HepG2 (cell line): ENCODE measurements at regions not wholly inside any gene's neighbourhood (a gene's known extent, or its start where the extent isn't known, plus 50 kb on each side); places are given as distances from the start of the nearest gene placed in this dataset.

Experiments
- CTCF ChIP-seq: sonication (generic); formaldehyde crosslinking; IDR thresholded peaks from 2 replicates; pipeline ENCODE4 v1.5.0; 2020; ENCODE audit warnings: mild to moderate bottlenecking, missing genetic modification reagents, moderate library complexity
- HMG20B ChIP-seq: conservative IDR thresholded peaks from 2 replicates; pipeline ENCODE4 v1.6.1; 2016; ENCODE audit warnings: missing genetic modification reagents, missing compliant biosample characterization
- IRX3 ChIP-seq: sonication (generic); formaldehyde crosslinking; IDR thresholded peaks from 2 replicates; pipeline ENCODE4 v1.8.1; 2023; ENCODE audit warnings: mild to moderate bottlenecking, low read depth, missing genetic modification reagents, borderline replicate concordance
- NR2F2 ChIP-seq: IDR thresholded peaks from 2 replicates; pipeline ENCODE4 v1.6.1; 2012; ENCODE audit warnings: low read depth, inconsistent platforms, borderline replicate concordance

GRCh38 chr2:184206045-184206444 lies 392.3 kb upstream of the ZNF804A start:
- no peak for TF ChIP-seq IRX3
- TF ChIP-seq HMG20B (CRISPR knock-in tag) = no peak
- no peak for TF ChIP-seq CTCF (CRISPR knock-in tag)
- no peak for TF ChIP-seq NR2F2
